ENCODE measurements at regions not wholly inside any gene's neighbourhood (a gene's known extent, or its start where the extent isn't known, plus 50 kb on each side); places are given as distances from the start of the nearest gene placed in this dataset.

- no peak for ATAC-seq
- intact Hi-C loops (cut with micrococcal nuclease), result no loop called here
- no peak for DNase-seq
These were observed 134.2 kb downstream of the ELAPOR2 start for GRCh38 chr7:86925221-86925620.

- ATAC-seq, result no peak
- no peak for DNase-seq
- intact Hi-C loops (cut with micrococcal nuclease), result loop anchor here (5.0 kb wide), 1 partner anchor 314 kb away; no protein-coding TSS in a partner anchor
These were observed 135.9 kb downstream of the ELAPOR2 start for GRCh38 chr7:86923527-86923926.

- intact Hi-C loops (cut with micrococcal nuclease), result loop anchor here (5.0 kb wide), 1 partner anchor 317 kb away; no protein-coding TSS in a partner anchor
- ATAC-seq, result no peak
- no peak for DNase-seq
These were observed 139.3 kb downstream of the ELAPOR2 start for GRCh38 chr7:86920154-86920553.

GRCh38 chr7:86918245-86918644 lies 141.2 kb downstream of the ELAPOR2 start:
- DNase-seq, result no peak
- no peak for ATAC-seq
- intact Hi-C loops (cut with micrococcal nuclease), result no loop called here

- intact Hi-C loops (cut with micrococcal nuclease), result no loop called here
- no peak for ATAC-seq
- DNase-seq, result no peak
These were observed 143.1 kb downstream of the ELAPOR2 start for GRCh38 chr7:86916277-86916825.

GRCh38 chr7:86914551-86914950 lies 144.9 kb downstream of the ELAPOR2 start:
- intact Hi-C loops (cut with micrococcal nuclease), result no loop called here
- ATAC-seq, result no peak

More at GRCh38 chr7:86914551-86914950, 144.9 kb downstream of the ELAPOR2 start:
- no peak for DNase-seq

All from left ventricle myocardium superior (tissue), 1 donor.